SK-MEL-5 (cell line): ENCODE measurements at regions not wholly inside any gene's neighbourhood (a gene's known extent, or its start where the extent isn't known, plus 50 kb on each side); places are given as distances from the start of the nearest gene placed in this dataset.
"Not testable (repeated sequence)": the region's sequence is repeated elsewhere in the genome, so short reads cannot be mapped to it uniquely, and the experiment has no call there.

Experiments used
- DNase-seq: peaks from one replicate; pipeline ENCODE4 v3.0.0-alpha.2; 2016; ENCODE audit warnings: low read depth, low spot score
- in situ Hi-C: cut with HindIII; loops from 2 replicates; pipeline ENCODE4 v1.10.0; 2016; ENCODE audit warnings: low sequenced_read_pairs, high pct_unique_total_duplicates, low pct_unique_long_range_greater_than_20kb

DNA sequence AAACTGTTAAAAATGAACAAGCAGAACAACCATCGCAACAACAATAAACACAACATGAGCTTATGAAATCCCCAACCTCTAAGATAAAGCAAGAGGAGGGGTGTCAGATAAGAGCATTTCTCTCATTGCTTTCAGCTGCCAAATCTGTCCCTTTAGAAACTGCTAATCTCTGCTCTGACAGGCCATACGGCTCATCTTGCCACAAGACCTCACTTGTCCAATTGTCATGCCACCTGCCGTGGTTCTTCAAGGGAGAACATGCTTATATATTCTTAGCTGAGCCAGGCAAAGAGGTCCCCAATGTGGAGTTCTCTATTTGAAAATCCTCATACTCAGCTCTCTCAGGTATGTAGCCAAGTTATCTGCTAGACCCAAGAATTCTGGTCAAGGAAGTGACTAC is 405.0 kb upstream of the TNC start:
- in situ Hi-C loops, result no loop called here

DNA sequence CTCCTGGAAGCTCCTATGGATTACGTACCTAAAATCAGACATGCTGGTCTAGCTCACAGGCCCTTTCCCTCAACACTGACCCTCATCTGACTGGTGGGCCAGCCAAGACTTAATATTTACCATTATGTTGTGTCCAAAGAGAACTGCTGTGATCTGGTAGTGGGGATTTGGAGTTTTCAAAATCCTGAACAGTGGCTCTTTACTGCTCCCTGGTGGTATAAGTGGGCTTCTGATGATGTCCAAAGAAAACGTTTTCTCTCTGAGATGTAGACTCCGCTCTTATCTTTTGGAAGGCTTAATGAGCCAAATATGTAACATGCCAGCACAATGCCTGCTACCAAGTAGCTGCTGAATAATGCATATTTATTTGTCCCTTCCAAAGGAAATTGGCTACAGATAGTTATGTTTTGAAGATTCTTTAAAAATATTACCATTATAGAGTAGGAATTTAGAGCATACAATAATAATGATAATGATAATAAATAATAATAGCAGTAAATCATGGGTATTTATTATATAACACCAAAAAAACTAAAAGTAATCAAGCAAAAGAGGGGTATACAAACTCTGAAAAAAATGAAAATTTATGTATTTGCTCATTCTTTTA is 406.6 kb upstream of the TNC start:
- DNase-seq, result peak; percentile 81
- in situ Hi-C loops, result no loop called here

More for the DNA sequence above, 405.0 kb upstream of the TNC start:
- no peak for DNase-seq

DNA sequence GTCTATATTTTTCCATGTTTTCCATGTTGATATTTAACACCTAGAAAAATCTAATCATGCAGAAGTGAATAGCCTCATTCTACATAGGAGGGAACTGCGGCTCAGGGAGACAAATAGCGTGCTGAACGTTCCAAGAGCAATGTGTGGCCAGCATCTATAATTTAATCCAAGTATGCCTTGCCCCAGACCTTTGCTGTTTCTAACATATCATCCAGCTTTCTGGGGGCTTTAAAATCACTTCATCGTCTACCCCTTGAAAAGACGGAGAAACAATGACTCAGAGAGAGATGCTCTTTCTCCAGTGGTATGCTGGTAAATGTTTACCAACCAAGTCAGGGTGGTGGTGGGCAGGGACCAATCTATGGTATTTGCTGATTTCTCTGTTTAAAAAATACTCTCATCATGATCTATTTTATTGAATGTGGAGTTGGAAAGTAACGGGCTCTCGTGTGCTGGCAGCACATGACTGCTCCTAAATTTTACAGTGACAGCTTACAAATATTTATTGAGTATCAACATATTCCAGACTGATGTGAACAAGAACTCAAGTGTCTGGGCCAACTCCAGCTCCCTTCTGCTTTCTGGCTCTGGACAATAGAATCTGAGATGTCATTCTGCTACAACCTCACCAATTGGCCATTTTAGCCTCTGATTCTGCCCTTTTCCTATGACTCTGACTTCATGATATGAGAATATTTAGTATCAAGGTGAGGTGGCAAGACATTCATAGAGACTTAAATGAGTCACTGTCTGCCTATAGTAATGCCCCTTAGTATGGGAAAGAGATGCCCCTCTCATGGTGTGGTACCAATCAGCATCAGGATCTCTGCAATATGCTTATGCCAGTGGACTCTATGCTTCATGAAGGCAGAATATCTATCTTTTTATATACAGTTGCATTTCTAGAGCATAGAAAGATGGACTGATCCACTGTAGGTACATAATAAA is 407.4 kb upstream of the TNC start:
- in situ Hi-C loops, result no loop called here
- DNase-seq, result no peak

GRCh38 chr9:115531410-115532125 is 413.6 kb upstream of the TNC start:
- in situ Hi-C loops, result no loop called here
- no peak for DNase-seq

GRCh38 chr9:115533511-115533910 is 415.6 kb upstream of the TNC start:
- no peak for DNase-seq
- in situ Hi-C loops, result no loop called here

GRCh38 chr9:115540091-115540490 is 422.1 kb upstream of the TNC start:
- in situ Hi-C loops, result no loop called here
- DNase-seq, result no peak

GRCh38 chr9:115543511-115543910 is 425.6 kb upstream of the TNC start:
- DNase-seq, result no peak
- in situ Hi-C loops, result no loop called here

DNA sequence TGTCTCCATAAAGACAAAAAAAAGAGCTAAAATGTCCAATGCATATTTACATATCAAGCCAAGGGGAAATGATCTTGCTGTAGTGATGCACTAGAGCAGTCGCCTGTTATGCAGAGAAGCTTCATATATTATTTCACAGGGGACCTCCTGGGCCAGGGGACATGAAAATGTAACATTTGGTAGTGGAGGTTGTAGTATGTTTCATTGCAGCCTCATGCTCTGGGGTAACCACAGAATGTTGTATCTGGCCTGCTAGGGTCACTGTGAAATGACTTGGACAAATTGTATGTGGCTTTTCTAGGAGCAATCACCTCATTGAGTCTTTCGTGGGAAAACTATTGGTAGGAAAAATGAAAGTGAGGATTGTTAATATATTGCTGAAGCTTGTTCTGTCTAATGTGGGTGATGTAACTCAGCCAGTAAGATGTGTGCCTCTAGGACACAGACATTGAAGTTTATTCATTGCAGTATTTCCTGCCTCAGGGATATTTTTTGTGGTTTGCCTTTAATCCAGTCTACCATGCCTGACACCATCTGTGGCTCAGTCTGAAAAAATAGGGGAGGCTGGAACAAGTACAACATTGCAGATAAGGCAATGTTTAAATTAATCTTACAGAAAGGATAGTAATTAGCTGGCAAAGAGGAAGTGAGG is 430.8 kb upstream of the TNC start:
- DNase-seq, result no peak
- in situ Hi-C loops, result no loop called here

GRCh38 chr9:115551396-115551795 is 433.4 kb upstream of the TNC start:
- no peak for DNase-seq
- in situ Hi-C loops, result no loop called here

DNA sequence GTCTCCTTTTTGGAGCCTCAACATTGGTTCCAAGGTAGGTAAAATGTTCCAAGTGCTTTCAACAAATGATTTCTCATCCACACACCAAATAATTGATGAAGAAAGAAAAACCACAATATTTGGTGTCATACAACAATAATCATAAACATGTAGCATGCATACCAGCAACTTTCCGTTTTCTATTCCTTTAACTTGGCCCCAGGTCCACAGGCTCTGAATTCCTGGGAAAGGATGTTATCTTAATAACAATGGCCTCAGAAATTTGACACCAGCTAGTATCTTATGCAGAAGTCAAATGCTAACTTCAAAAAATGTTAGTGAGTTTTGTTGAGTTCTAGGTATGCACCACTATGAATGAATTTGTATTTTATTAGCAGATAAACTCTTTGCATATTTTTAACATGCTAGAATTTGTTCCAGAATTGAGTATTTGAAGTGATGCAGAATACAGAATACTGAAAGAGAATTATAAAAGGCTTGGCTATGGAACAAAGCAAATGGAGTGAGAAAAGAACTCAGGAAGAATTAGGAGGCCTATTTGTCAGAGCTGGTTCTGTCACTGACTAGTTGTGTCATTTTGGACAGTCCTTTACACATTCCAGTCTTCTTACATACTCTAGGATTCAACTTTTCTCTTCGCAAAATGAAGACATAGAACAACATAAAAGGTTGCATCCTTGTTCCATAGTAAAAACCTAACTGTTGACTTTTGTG is 435.3 kb upstream of the TNC start:
- in situ Hi-C loops, result no loop called here
- no peak for DNase-seq

GRCh38 chr9:115556432-115556831 is 438.5 kb upstream of the TNC start:
- no peak for DNase-seq
- in situ Hi-C loops, result no loop called here

- in situ Hi-C loops, result no loop called here
- no peak for DNase-seq
These were observed 457.2 kb upstream of the TNC start for GRCh38 chr9:115575147-115575546.

GRCh38 chr9:115585458-115585857 is 467.5 kb upstream of the TNC start:
- DNase-seq, in situ Hi-C loops: not testable (repeated sequence)

DNA sequence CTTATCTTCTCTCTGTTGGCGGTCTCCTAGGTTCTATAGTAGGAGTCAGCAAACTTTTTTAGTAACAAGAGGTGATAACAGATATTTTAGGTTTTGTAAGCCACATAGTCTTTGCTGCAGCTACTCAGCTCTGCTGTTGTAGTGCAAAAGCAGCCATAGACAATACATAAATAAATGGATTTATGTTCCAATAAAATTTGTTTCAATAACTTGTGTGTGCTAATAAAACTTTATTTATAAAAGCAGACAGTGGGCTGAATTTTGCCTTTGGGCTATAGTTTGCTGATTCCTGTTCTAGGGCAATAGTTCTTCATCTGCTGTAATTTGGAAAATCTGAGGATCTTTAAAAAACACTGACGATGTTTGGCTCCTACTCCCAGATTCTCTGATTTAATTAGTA is 469.4 kb upstream of the TNC start:
- DNase-seq, result no peak
- in situ Hi-C loops, result no loop called here

GRCh38 chr9:115590011-115590410 is 472.1 kb upstream of the TNC start:
- no peak for DNase-seq
- in situ Hi-C loops, result no loop called here

DNA sequence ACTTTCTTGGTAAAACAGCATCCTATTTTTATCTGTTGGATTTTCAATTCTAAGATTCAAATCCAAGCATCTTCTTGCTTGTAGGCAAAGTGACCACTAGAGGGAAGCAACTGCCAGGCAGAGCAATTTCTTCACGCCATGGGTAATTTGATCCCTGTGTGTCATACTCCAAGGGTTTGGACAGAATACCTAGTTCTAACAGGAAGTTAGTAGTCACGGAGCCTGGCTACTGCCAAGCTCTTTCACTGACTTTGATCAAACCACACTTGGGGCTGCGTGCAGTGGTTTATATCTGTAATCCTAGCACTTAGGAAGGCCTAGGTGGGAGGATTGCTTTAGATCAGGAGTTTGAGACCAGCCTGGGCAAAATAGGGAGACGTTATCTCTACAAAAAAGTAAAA is 473.6 kb upstream of the TNC start:
- in situ Hi-C loops, result no loop called here

DNA sequence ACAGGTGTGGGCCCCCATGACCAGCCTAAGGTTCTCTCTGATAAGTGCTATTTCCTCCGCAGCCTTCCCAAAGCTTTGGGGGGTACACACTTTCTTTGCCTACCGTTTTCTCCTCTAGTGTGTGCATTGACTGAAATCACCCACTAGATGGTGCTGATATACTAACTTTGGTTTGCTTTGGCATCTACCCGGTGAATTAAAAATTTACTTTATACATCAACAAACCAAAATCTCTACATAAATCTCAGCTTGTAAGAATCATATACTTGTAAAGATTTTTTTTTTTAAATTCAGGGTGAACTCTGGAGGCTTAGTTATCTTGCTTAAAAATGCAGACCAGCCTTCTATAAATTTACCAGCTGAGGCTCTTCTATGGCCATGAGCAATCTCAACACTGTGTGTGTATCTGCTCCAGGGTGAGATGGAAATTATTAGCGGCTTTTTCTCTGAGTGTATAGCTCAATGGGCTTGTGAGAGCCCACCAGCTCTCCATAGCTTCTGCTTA is 475.7 kb upstream of the TNC start:
- DNase-seq, result peak; percentile 57
- in situ Hi-C loops, result no loop called here

More for the DNA sequence above, 473.6 kb upstream of the TNC start:
- peak; percentile 84 for DNase-seq
